Progenitor cell of endocrine pancreas (in vitro differentiated cells): ENCODE measurements at regions not wholly inside any gene's neighbourhood (a gene's known extent, or its start where the extent isn't known, plus 50 kb on each side); places are given as distances from the start of the nearest gene placed in this dataset.

ENCODE experiments used
- DNase-seq: peaks from one replicate; pipeline ENCODE4 v3.0.0; 2021; ENCODE audit warnings: low spot score; ENCODE audit not compliant: unreplicated experiment
- H3K27ac Mint-ChIP-seq: 2 replicates; pipeline ENCODE4 v1.8.0; 2021; ENCODE audit warnings: mild to moderate bottlenecking, moderate library complexity, mixed read lengths
- H3K27me3 Mint-ChIP-seq: 2 replicates; pipeline ENCODE4 v1.8.0; 2021; ENCODE audit warnings: mixed read lengths
- H3K36me3 Mint-ChIP-seq: 2 replicates; pipeline ENCODE4 v1.8.0; 2022; ENCODE audit warnings: mixed read lengths; ENCODE audit not compliant: insufficient read depth
- H3K4me1 Mint-ChIP-seq: 2 replicates; pipeline ENCODE4 v1.8.0; 2021; ENCODE audit warnings: low read depth, mixed read lengths
- H3K4me3 Mint-ChIP-seq: 2 replicates; pipeline ENCODE4 v1.8.0; 2021; ENCODE audit warnings: low read depth, mild to moderate bottlenecking, moderate library complexity, mixed read lengths
- H3K9me3 Mint-ChIP-seq: 2 replicates; pipeline ENCODE4 v1.8.0; 2021; ENCODE audit warnings: low read depth, mixed read lengths
- CTCF ChIP-seq: fragments of 200-600 bp; sonication (generic); IDR thresholded peaks from one replicate; pipeline ENCODE4 v1.5.0; 2021; ENCODE audit warnings: antibody characterized with exemption, mild to moderate bottlenecking; ENCODE audit not compliant: unreplicated experiment

- Mint-ChIP-seq H3K36me3 (no peaks in the 10 kb centered on the region), H3K4me3 (no peak overlapping the region), H3K27me3 (no peaks in the 10 kb centered on the region), H3K4me1 (peaks cover 29% of the 10 kb centered on the region), H3K27ac (no peak overlapping the region), H3K9me3 (no peaks in the 10 kb centered on the region)
- DNase-seq, result no peak
- no peak for TF ChIP-seq CTCF
Observed at GRCh38 chr13:106241974-106242953, 293.2 kb downstream of the EFNB2 start.

DNA sequence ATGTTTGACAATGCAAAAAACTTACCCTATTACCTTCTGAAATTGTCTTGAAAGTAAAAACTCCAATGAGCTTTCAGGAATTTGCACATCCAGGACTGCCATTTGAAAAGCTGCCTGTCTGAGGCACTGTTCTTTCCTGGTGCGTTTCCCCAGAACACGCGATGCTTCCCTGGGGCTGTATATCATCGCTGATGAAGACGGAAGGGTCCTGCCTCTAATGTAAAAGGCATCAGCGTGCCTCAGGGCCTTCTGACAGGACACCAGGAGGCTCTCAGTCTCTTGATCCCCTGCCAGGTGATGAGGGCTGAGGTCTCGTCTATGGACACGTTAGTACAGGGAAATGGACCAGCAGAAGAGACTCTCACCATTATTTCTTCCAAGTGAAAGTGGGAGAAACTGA is 296.8 kb downstream of the EFNB2 start:
- Mint-ChIP-seq H3K36me3 (no peaks in the 10 kb centered on the region), H3K27me3 (no peaks in the 10 kb centered on the region), H3K4me3 (no peak overlapping the region), H3K9me3 (no peaks in the 10 kb centered on the region), H3K4me1 (peaks cover 22% of the 10 kb centered on the region), H3K27ac (no peak overlapping the region)
- TF ChIP-seq CTCF, result no peak
- DNase-seq, result no peak

GRCh38 chr13:106234636-106235035 is 300.8 kb downstream of the EFNB2 start:
- Mint-ChIP-seq H3K4me1 (peaks cover 7% of the 10 kb centered on the region), H3K27ac (no peak overlapping the region), H3K27me3 (no peaks in the 10 kb centered on the region), H3K4me3 (no peak overlapping the region), H3K9me3 (peaks cover 8% of the 10 kb centered on the region), H3K36me3 (no peaks in the 10 kb centered on the region)
- DNase-seq, result no peak
- no peak for TF ChIP-seq CTCF

DNA sequence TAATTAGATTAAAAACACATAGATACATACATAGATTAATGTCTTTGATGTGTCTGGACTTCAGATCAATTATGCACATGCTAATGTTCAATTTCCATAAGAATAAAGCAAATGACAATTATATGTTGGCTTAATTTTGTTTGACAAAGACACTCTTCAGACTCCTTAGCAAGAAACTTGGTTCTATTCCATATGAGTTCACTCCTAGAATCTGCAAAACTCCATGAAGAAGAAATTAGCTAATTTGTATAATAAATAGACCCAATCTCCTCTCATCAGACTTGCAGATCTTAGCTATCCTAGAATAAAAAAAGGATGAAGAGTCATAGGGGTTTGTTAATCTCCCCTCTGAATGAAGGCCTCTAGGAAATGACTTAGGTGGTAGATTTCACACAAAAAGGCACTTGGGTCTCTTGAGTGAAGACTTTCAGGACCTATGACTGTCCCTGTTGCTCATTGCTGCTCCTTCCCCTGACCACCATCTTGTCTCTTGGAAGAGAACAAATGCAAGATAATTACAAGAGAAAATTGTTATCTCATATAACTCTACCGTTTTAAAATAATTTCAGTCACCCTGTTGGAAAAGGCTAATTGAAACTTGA is 302.2 kb downstream of the EFNB2 start:
- TF ChIP-seq CTCF, result no peak
- no peak for DNase-seq

DNA sequence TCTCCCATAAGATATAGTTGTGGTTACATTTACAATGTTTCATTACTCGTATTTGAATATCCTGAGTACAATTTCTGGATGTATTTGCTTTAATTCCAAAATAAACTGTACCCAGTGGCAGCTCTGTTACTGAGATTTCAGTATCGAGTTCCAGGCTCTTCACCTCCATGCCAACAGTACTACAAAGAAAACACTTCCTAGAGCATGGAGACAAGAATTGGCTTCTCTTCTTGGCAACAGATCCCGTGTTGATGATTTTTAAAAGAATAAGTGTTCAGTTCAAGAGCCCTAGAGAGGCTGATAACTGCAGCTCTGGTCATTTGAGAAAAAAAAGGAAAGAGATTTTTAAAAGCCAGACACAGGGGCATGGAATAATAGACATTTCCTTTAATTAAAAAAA is 302.8 kb downstream of the EFNB2 start:
- peaks cover 3% of the 10 kb centered on the region for H3K4me1 Mint-ChIP-seq
- H3K4me3 Mint-ChIP-seq, result no peak overlapping the region
- H3K27ac Mint-ChIP-seq, result no peak overlapping the region
- H3K27me3 Mint-ChIP-seq, result no peaks in the 10 kb centered on the region
- H3K9me3 Mint-ChIP-seq, result peaks cover 8% of the 10 kb centered on the region
- no peak for TF ChIP-seq CTCF
- no peaks in the 10 kb centered on the region for H3K36me3 Mint-ChIP-seq
- no peak for DNase-seq

More for the DNA sequence above, 302.2 kb downstream of the EFNB2 start:
- Mint-ChIP-seq H3K27ac (no peak overlapping the region), H3K36me3 (no peaks in the 10 kb centered on the region), H3K27me3 (no peaks in the 10 kb centered on the region), H3K4me3 (no peak overlapping the region), H3K4me1 (peaks cover 7% of the 10 kb centered on the region), H3K9me3 (peaks cover 8% of the 10 kb centered on the region)
